ENCODE measurements at regions not wholly inside any gene's neighbourhood (a gene's known extent, or its start where the extent isn't known, plus 50 kb on each side); places are given as distances from the start of the nearest gene placed in this dataset.

- no peak for TF ChIP-seq CTCF (conservative IDR thresholded peaks at IDR 0.05)
- no peak for TF ChIP-seq EZH2 (IDR thresholded peaks at IDR 0.05; ENCODE audit: low read depth)
These were observed 150.9 kb downstream of the MYLK4 start for GRCh38 chr6:2599817-2600216.
